Natural killer cell treated with Interleukin-12 subunit alpha and Interleukin-12 subunit beta and Interleukin-15 and Interleukin-18, amount 100 ng/mL, for 72 hours (primary cell): ENCODE measurements at regions not wholly inside any gene's neighbourhood (a gene's known extent, or its start where the extent isn't known, plus 50 kb on each side); places are given as distances from the start of the nearest gene placed in this dataset.

ENCODE experiments used
- ATAC-seq, 2 donors: fragments of 150-1000 bp; cut with Tn5 transposase in 1 of 2; sonication (Bioruptor Pico), chemical (Tn5 transposase) in 1 of 2; 2 replicates each; pipeline ENCODE4 v1.10.0; 2021
- DNase-seq: peaks from one replicate; pipeline ENCODE4 v3.0.0; 2022; ENCODE audit warnings: low spot score
- H3K27ac Mint-ChIP-seq, 2 donors: 1 replicate in 1 of 2; 2 replicates in 1 of 2; pipeline ENCODE4 v1.8.0; 2022; ENCODE audit warnings: mixed read lengths in 2 of 2, mild to moderate bottlenecking in 1 of 2, moderate library complexity in 1 of 2
- H3K27me3 Mint-ChIP-seq, 2 donors: 1 replicate in 1 of 2; 2 replicates in 1 of 2; pipeline ENCODE4 v1.8.0; 2022; ENCODE audit warnings: mixed read lengths in 2 of 2
- H3K36me3 Mint-ChIP-seq: one replicate; pipeline ENCODE4 v1.8.0; 2022; ENCODE audit warnings: mixed read lengths
- H3K4me1 Mint-ChIP-seq, 2 donors: 1 replicate in 1 of 2; 2 replicates in 1 of 2; pipeline ENCODE4 v1.8.0; 2022; ENCODE audit warnings: low read depth in 2 of 2, mixed read lengths in 2 of 2, mild to moderate bottlenecking in 1 of 2
- H3K4me3 Mint-ChIP-seq: one replicate; pipeline ENCODE4 v1.8.0; 2022; ENCODE audit warnings: mixed read lengths
- H3K9me3 Mint-ChIP-seq: 2 replicates; pipeline ENCODE4 v1.8.0; 2022; ENCODE audit warnings: mixed read lengths

DNA sequence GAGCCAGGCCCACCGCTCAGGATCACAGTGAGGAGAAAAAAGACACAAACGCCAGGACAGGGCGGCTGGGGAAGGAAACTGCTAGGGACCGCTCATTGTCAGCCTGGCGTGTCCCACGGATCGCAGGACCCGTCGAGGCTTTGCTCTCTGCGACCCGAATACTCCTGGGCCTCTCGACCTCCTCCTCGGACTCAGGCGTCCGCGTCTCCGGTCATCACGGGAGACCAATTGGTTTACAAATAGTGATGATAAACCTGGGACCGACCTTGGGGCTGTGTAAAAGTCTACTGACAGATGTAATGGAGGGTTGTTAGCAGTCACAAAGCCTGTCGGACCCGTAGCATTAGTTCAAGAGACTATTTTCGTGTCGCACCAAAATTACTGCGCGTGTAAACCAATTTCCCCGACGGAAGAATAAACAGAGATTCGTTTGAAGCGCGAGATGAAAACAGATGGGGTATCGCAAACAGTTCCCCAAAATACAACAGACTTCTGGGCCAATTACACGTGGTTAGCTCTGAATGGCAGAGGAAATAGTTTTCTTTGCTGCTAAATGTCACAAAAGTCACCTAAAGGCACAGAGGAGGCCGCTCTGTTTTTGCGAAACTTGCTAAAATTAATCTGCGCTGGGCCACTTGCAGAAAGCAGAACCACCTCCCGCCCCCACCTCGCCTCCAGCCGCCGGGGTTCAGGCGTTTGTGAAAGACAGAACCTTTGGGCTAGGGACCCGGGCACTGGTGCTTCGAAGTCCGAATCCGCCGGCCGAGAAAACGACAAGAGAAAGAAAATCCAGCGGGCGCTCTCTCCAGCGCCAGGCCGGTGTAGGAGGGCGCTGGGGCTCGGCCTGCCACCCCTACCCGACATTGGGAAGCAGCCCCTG, 67.6 kb downstream of the FOXD1 start:
- DNase-seq (no peak), ATAC-seq (peak in 1 of 2 donors; percentile 28)
- H3K9me3 Mint-ChIP-seq = peaks cover 4% of the 10 kb centered on the region
- no peak overlapping the region for H3K27ac Mint-ChIP-seq
- peaks cover 0 to 8% of the 10 kb centered on the region in 2 donors for H3K4me1 Mint-ChIP-seq
- peak overlapping the region; percentile 41 for H3K4me3 Mint-ChIP-seq
- peaks cover 19% of the 10 kb centered on the region for H3K36me3 Mint-ChIP-seq
- H3K27me3 Mint-ChIP-seq = peaks cover 54 to 67% of the 10 kb centered on the region in 2 donors

DNA sequence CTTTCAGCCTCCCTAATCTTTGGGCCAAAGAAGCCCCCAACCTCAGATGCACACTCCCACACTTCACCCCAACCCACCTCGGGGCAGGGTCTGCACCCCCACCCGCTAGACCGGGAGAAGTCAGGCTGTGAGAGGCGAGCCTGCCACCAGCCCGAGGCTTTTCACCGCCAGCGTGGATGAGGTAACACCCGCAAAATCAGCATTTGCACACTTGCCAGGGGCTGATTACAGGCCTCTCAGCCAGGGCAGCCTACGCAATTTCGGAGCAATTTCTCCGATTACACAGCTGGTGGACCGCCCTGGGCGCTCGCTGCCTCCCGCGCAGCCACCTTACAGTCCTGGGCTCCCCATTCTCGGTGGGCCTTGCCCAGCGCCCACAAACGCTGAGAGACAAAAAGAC, 68.5 kb downstream of the FOXD1 start:
- ATAC-seq = no peak
- H3K27me3 Mint-ChIP-seq = peaks cover 58 to 73% of the 10 kb centered on the region in 2 donors
- peaks cover 1% of the 10 kb centered on the region for H3K9me3 Mint-ChIP-seq
- no peak for DNase-seq
- no peak overlapping the region for H3K4me3 Mint-ChIP-seq
- no peak overlapping the region for H3K27ac Mint-ChIP-seq
- peaks cover 0 to 8% of the 10 kb centered on the region in 2 donors for H3K4me1 Mint-ChIP-seq
- peaks cover 15% of the 10 kb centered on the region for H3K36me3 Mint-ChIP-seq

DNA sequence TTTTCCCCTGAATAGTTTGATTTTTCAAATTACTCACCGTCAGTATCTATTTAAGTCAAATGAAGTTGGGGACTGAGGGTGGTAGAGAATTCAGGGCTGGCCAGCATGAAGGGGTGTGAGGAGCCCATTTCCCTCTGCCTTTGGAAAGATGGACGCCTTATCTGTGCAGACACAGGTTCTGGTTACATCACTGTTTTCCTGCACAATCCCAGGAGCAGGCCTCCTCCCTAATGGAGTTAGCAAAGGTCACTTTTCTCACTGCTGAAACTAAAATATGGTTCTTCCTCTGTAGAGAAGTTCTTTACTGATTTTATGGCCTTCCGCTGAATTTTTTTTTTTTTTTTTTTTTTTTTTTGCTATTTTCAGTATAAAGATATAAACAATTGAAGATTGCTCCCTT, 69.1 kb downstream of the FOXD1 start:
- peaks cover 9% of the 10 kb centered on the region for H3K36me3 Mint-ChIP-seq
- H3K27me3 Mint-ChIP-seq = peaks cover 60 to 73% of the 10 kb centered on the region in 2 donors
- H3K27ac Mint-ChIP-seq = no peak overlapping the region
- peaks cover 0 to 8% of the 10 kb centered on the region in 2 donors for H3K4me1 Mint-ChIP-seq
- no peak for ATAC-seq
- no peaks in the 10 kb centered on the region for H3K9me3 Mint-ChIP-seq
- no peak overlapping the region for H3K4me3 Mint-ChIP-seq
- DNase-seq = no peak

DNA sequence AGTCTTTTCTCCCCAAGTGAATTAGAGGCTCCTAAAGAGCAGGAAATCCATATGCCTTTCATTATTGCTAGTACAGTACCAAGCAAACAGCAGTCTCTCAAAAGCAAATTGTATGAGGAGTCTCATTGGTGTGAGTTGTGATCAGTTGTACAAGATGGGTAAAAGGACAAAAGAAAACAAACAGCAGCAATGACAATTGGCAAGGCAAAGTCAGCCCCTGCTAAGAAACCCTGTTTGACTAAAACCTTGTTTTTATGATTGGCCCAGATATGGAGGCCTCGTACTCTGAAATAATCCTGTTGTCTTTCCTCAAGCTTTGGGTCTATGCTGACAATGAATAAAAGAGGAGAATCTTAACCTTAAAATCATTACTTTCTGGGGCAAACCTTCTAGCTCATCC, 69.8 kb downstream of the FOXD1 start:
- DNase-seq (no peak), ATAC-seq (no peak)
- Mint-ChIP-seq H3K4me1 (peaks cover 0 to 8% of the 10 kb centered on the region in 2 donors), H3K36me3 (peaks cover 3% of the 10 kb centered on the region), H3K9me3 (no peaks in the 10 kb centered on the region), H3K27me3 (peaks cover 56 to 72% of the 10 kb centered on the region in 2 donors), H3K27ac (no peak overlapping the region), H3K4me3 (no peak overlapping the region)

DNA sequence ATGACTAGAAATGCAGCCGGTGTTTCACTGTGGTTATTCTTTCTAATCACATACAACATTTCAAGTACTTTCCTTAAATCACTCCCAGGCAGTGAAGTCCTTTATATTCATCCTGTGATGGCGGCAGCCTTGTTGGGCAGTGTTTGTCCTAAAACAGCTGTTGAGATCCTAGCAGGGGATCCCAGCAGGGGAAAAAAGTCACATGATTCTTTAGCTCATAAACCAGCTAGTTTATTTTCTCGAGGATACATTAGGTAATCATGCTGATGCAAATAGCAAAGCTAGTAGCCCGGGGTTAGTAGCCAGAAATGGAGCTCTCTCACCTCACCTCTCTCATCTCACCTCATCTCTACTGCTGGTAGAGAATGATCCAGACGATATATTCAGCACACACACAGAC, 70.5 kb downstream of the FOXD1 start:
- DNase-seq (no peak), ATAC-seq (no peak)
- no peaks in the 10 kb centered on the region for H3K36me3 Mint-ChIP-seq
- no peak overlapping the region for H3K4me3 Mint-ChIP-seq
- H3K27me3 Mint-ChIP-seq = peaks cover 52 to 67% of the 10 kb centered on the region in 2 donors
- H3K9me3 Mint-ChIP-seq = no peaks in the 10 kb centered on the region
- H3K27ac Mint-ChIP-seq = no peak overlapping the region
- H3K4me1 Mint-ChIP-seq = peaks cover 0 to 8% of the 10 kb centered on the region in 2 donors

DNA sequence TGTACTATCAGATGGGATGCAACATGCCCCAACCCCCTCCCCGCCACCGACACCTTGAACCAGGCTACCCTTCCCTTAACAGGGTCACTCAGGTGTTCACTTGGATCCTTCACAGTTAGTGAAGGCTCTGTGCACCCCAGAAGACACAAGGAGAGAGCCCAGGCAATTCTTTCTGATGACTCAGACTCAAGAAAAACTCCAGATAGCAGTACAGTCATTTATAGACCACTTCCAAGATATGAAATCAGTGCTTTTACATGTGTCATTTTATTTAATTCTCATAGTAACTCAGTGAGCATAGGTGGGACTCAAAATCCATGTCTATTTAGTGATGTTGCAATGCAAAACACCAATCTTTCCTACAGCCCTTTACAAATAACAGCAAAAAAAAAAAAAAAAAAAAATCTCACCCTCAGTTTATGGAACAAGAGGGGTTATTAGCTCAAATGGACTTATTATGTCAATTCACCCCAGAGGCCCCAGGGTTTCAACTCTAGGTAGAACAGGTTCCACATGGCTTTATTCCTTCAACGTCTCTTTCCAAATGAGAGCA, 71.9 kb downstream of the FOXD1 start:
- ATAC-seq = no peak
- no peak for DNase-seq
- Mint-ChIP-seq H3K4me3 (no peak overlapping the region), H3K27ac (no peak overlapping the region), H3K27me3 (peaks cover 52 to 67% of the 10 kb centered on the region in 2 donors), H3K9me3 (no peaks in the 10 kb centered on the region), H3K36me3 (no peaks in the 10 kb centered on the region), H3K4me1 (peaks cover 0 to 8% of the 10 kb centered on the region in 2 donors)

DNA sequence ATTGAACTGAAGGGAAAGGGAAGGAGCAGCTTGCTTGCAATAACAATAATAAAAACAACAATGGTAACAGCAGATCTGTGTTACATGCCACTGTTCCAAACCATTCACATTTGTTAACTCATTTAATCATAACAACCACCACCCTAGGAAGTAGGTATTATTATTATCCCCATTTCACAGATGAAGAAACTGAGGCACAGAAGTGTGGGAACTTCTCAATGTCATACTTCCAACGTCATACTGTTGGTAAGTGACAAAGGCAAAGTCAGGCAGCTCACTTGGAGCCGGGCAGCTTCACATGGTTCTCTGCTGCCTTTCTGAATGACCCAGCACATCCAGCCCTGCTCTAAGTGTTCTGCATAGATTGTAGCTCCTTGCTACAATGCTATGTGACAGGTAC, 72.6 kb downstream of the FOXD1 start:
- Mint-ChIP-seq H3K27me3 (peaks cover 54 to 72% of the 10 kb centered on the region in 2 donors), H3K9me3 (no peaks in the 10 kb centered on the region), H3K36me3 (no peaks in the 10 kb centered on the region), H3K4me3 (no peak overlapping the region), H3K4me1 (peaks cover 0 to 8% of the 10 kb centered on the region in 2 donors), H3K27ac (no peak overlapping the region)
- ATAC-seq (no peak), DNase-seq (no peak)

DNA sequence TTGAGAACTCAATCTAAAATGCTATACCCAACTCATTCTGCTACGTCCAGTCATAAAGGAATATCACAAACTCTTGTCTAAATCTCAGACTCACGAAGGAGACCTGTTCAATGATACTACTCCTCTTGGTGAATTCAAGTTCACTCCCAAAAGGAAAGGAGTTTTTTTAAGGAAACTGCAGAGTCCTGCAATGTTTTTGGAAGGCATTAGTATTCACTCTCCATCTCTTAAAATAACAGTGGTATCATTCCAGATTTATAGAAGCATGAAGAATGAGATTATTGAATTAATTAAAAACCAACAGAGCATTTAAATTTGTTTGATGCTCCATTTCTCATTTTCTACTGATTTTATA, 73.4 kb downstream of the FOXD1 start:
- Mint-ChIP-seq H3K36me3 (no peaks in the 10 kb centered on the region), H3K27me3 (peaks cover 46 to 65% of the 10 kb centered on the region in 2 donors), H3K4me3 (no peak overlapping the region), H3K27ac (no peak overlapping the region), H3K4me1 (peaks cover 0 to under 1% of the 10 kb centered on the region in 2 donors), H3K9me3 (no peaks in the 10 kb centered on the region)
- no peak for ATAC-seq
- DNase-seq = no peak

DNA sequence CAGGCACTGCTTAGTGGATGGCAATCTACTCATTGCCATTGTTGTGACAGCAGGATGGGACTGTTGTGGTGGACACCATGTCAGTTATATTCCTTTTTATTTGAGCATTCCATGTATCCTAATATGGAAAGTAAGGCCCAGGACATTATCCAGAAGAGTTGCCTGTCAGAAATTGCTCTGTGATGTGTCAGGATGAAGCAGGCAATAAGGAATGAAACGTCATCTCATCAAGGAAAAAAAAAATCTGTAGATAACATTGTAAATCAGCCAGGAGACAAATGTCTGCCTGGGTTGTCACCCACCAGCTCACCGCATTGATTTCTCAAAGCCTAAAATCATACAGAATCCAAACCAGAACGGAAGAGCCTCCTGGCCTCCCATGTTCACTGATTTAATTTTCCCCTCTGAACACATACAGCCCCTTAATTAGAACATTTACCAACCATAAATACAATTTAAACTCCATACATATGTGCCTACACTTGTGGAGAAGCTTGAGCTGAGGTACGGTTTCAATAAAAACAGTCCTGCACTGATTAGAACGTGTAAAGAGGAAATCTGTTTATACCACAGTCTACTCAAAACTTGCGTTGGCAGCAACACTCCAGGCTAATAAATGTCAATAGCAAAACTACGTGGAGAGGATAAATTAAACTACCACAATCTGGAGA, 73.9 kb downstream of the FOXD1 start:
- Mint-ChIP-seq H3K27ac (no peak overlapping the region), H3K4me3 (no peak overlapping the region), H3K4me1 (no peaks in the 10 kb centered on the region)

DNA sequence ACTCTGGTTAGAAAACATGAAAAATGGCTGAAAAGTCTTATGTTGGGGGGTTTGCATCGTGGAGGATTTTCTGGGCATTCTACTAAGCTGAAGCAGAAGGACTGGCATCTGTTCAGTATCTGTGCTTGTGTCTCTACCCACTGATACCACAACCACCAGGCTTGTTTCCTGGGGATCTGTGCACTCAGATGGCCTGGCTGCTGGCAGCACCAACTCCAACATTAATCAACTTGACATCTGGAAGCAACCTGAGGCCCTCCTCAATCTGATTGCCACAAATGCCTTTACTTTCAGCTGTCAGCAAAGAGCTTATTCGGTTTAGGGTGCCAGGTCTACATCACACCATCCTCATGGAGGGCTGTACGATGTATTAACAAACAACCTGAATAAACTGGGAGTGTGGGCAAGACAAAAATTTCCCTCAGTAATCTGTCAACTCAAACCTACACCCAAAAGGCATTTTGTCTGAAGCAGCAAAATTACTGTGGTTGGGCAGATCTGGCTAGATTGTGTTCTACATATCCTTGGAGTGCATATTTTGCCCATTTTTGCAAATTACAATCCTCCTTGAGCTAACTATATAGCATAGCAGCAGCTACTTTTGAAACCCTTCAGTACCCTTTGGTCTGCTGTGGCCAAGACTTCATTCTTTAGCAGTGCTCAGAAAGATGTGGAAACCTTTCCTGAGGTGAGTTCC, 74.6 kb downstream of the FOXD1 start:
- Mint-ChIP-seq H3K27me3 (peaks cover 41 to 59% of the 10 kb centered on the region in 2 donors), H3K4me1 (no peaks in the 10 kb centered on the region), H3K9me3 (no peaks in the 10 kb centered on the region), H3K27ac (no peak overlapping the region), H3K4me3 (no peak overlapping the region), H3K36me3 (no peaks in the 10 kb centered on the region)
- no peak for DNase-seq
- no peak for ATAC-seq

More for the DNA sequence above, 73.9 kb downstream of the FOXD1 start:
- H3K27me3 Mint-ChIP-seq = peaks cover 46 to 64% of the 10 kb centered on the region in 2 donors
- DNase-seq (no peak), ATAC-seq (no peak)
- no peaks in the 10 kb centered on the region for H3K36me3 Mint-ChIP-seq
- H3K9me3 Mint-ChIP-seq = no peaks in the 10 kb centered on the region

DNA sequence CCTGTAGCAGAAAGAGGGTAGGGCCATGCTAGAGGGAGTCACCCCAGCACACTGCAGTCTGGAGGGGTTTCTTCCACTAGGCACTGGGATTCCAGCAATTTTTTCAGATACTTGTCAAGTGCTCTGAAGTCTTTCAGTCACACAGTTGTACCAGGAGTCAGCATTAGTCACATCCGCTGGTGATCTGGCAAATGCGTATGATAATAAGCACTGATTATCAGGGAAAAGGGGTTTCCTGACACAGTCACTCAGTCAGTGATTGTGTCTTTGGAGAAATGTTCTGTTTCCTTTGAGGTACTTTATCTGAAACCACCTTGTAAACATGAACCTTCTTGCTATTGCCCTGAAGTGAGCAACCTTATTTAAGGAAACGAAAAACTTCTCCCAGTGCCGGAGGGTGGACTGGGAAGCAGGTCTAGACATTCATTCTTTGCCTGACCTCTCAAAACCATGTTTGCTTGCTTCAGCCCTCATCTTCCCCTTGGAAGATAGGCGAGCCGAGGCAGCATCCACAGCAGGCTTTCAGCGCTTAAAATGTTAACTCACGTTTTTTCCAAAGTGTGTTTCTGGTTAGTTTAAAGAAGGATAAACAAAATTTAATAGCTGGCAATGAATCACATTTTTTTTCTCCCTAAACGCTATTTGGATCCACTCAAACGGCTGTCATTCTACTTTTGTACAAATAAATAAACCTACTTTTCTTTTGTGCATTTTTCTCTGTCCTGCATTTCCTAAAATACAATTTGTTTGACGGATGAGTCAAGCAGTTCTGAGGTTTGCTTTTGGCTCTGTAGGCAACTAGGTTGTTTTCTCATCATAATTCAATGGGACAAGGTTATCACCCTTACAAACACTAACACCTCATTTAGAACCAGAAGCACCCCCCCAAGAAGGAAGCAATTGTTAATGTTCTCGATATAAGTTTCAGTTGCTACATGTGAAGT, 77.7 kb downstream of the FOXD1 start:
- no peak for ATAC-seq
- H3K9me3 Mint-ChIP-seq = no peaks in the 10 kb centered on the region
- no peaks in the 10 kb centered on the region for H3K4me1 Mint-ChIP-seq
- H3K27ac Mint-ChIP-seq = no peak overlapping the region
- no peak overlapping the region for H3K4me3 Mint-ChIP-seq
- DNase-seq = no peak
- H3K36me3 Mint-ChIP-seq = no peaks in the 10 kb centered on the region
- H3K27me3 Mint-ChIP-seq = peaks cover 35 to 52% of the 10 kb centered on the region in 2 donors

DNA sequence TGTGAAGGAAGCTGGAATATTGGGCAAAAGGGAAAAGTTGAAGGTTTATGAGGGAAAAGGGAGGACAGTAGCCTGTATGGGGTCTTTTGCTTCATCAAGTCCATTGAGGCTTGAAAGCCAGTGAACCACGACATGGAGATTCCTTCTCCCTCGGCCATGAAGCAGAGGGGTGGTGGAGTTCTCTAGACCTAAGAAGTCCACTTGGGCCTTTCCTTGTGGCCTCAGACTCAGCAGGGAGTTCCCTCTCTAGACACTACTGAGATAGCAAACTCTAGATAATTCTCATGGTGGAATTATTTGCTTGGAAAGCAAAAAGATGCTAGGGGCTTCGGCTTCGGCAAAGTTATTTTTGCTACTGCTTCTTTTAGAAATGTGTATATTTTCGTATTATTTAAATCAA, 78.5 kb downstream of the FOXD1 start:
- ATAC-seq (no peak), DNase-seq (no peak)
- Mint-ChIP-seq H3K4me1 (no peaks in the 10 kb centered on the region), H3K36me3 (no peaks in the 10 kb centered on the region), H3K4me3 (no peak overlapping the region), H3K27ac (no peak overlapping the region), H3K27me3 (peaks cover 29 to 46% of the 10 kb centered on the region in 2 donors), H3K9me3 (no peaks in the 10 kb centered on the region)

DNA sequence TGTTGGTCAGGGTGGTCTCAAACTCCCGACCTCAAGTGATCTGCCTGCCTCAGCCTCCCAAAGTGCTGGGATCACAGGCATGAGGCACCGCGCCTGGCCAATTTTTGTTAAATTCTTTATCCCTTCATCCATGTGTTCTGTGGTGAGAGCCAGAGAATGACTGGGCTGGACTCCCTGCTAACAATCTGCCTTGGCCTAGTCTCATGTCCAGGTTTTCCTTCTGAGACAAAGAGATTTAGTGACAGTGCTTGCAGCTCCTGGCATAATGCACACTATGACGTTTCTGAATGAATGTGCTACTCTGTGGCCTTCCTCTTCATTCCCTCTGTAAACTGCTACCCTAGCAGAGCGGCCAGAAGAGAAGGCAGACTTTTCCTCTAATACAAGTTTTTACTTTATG, 79.3 kb downstream of the FOXD1 start:
- Mint-ChIP-seq H3K27me3 (peaks cover 21 to 46% of the 10 kb centered on the region in 2 donors), H3K4me3 (no peak overlapping the region), H3K4me1 (no peaks in the 10 kb centered on the region), H3K9me3 (no peaks in the 10 kb centered on the region), H3K27ac (no peak overlapping the region), H3K36me3 (no peaks in the 10 kb centered on the region)
- DNase-seq (no peak), ATAC-seq (no peak)
